Progenitor cell of endocrine pancreas (in vitro differentiated cells): ENCODE measurements at regions not wholly inside any gene's neighbourhood (a gene's known extent, or its start where the extent isn't known, plus 50 kb on each side); places are given as distances from the start of the nearest gene placed in this dataset.

ENCODE experiments used
- DNase-seq: peaks from one replicate; pipeline ENCODE4 v3.0.0; 2021; ENCODE audit warnings: low spot score; ENCODE audit not compliant: unreplicated experiment
- H3K27ac Mint-ChIP-seq: 2 replicates; pipeline ENCODE4 v1.8.0; 2021; ENCODE audit warnings: mild to moderate bottlenecking, moderate library complexity, mixed read lengths
- H3K27me3 Mint-ChIP-seq: 2 replicates; pipeline ENCODE4 v1.8.0; 2021; ENCODE audit warnings: mixed read lengths
- H3K36me3 Mint-ChIP-seq: 2 replicates; pipeline ENCODE4 v1.8.0; 2022; ENCODE audit warnings: mixed read lengths; ENCODE audit not compliant: insufficient read depth
- H3K4me1 Mint-ChIP-seq: 2 replicates; pipeline ENCODE4 v1.8.0; 2021; ENCODE audit warnings: low read depth, mixed read lengths
- H3K4me3 Mint-ChIP-seq: 2 replicates; pipeline ENCODE4 v1.8.0; 2021; ENCODE audit warnings: low read depth, mild to moderate bottlenecking, moderate library complexity, mixed read lengths
- H3K9me3 Mint-ChIP-seq: 2 replicates; pipeline ENCODE4 v1.8.0; 2021; ENCODE audit warnings: low read depth, mixed read lengths
- TF ChIP-seq, protein P1 (sequence below): fragments of 200-600 bp; sonication (generic); IDR thresholded peaks from one replicate; pipeline ENCODE4 v1.5.0; 2021; ENCODE audit warnings: antibody characterized with exemption, mild to moderate bottlenecking; ENCODE audit not compliant: unreplicated experiment

DNA sequence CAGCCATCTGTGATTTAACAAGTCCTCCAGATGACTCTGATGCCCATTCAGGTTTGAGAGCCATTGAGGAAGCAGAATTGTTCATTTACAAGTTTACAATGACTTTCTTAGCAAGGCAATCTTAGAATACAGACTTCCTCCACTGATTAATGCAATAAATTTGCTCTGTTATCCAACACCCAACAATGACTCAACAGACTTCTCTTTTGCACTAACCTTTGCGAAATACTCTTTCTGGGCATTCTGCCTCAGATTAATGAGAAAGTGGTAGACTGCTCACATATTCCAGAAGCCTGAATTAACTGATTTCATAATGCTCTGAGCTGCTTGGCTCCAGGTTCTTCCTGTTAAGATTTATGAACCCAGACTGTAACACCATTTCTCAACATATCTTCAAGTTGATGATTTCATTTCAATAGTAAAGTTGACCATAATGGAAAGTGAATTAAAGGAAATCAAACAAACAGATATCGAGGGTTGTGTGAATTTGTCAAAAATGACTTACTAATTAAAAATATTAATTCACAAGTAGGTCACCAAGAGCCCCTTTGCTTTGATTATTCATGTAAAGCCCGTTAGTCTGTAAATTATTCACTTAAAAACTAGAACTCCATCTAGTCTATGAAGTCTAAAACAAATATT is 70.5 kb upstream of the BLID start:
- TF ChIP-seq, protein P1, sequence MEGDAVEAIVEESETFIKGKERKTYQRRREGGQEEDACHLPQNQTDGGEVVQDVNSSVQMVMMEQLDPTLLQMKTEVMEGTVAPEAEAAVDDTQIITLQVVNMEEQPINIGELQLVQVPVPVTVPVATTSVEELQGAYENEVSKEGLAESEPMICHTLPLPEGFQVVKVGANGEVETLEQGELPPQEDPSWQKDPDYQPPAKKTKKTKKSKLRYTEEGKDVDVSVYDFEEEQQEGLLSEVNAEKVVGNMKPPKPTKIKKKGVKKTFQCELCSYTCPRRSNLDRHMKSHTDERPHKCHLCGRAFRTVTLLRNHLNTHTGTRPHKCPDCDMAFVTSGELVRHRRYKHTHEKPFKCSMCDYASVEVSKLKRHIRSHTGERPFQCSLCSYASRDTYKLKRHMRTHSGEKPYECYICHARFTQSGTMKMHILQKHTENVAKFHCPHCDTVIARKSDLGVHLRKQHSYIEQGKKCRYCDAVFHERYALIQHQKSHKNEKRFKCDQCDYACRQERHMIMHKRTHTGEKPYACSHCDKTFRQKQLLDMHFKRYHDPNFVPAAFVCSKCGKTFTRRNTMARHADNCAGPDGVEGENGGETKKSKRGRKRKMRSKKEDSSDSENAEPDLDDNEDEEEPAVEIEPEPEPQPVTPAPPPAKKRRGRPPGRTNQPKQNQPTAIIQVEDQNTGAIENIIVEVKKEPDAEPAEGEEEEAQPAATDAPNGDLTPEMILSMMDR = no peak
- Mint-ChIP-seq H3K27me3 (peaks cover 7% of the 10 kb centered on the region), H3K4me1 (no peaks in the 10 kb centered on the region), H3K4me3 (no peak overlapping the region), H3K27ac (no peak overlapping the region), H3K36me3 (no peaks in the 10 kb centered on the region), H3K9me3 (no peaks in the 10 kb centered on the region)
- DNase-seq = no peak

GRCh38 chr11:122183933-122184332 is 67.9 kb upstream of the BLID start:
- no peak overlapping the region for H3K27ac Mint-ChIP-seq
- TF ChIP-seq, protein P1 = no peak
- no peak overlapping the region for H3K4me3 Mint-ChIP-seq

DNA sequence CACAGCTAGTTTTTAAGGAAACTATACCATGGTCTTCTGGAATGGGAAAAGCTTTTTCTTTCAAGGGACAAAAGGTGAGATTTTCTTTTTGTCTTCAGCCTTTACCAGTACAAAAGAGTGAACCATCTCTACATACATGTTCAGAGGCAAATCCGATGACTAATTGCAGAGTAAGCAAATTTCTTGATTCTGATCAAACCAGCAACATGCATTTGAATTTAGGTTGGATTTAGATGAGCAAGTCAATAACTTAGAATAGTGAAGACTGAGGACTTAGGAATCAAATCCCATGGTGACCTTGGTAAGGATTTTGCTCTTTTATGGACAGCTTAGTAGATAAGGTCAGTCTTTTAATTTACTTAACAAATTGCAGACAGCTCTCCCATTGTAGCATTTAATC is 65.9 kb upstream of the BLID start:
- no peak for DNase-seq
- no peak overlapping the region for H3K4me3 Mint-ChIP-seq
- H3K9me3 Mint-ChIP-seq = no peaks in the 10 kb centered on the region
- H3K36me3 Mint-ChIP-seq = no peaks in the 10 kb centered on the region
- no peak overlapping the region for H3K27ac Mint-ChIP-seq
- H3K4me1 Mint-ChIP-seq = no peaks in the 10 kb centered on the region
- no peaks in the 10 kb centered on the region for H3K27me3 Mint-ChIP-seq
- TF ChIP-seq, protein P1 = no peak

More at GRCh38 chr11:122183933-122184332, 67.9 kb upstream of the BLID start:
- H3K9me3 Mint-ChIP-seq = no peaks in the 10 kb centered on the region
- H3K27me3 Mint-ChIP-seq = no peaks in the 10 kb centered on the region
- DNase-seq = no peak
- no peaks in the 10 kb centered on the region for H3K4me1 Mint-ChIP-seq
- H3K36me3 Mint-ChIP-seq = no peaks in the 10 kb centered on the region

GRCh38 chr11:122181372-122181771 is 65.4 kb upstream of the BLID start:
- Mint-ChIP-seq H3K4me3 (no peak overlapping the region), H3K27me3 (no peaks in the 10 kb centered on the region), H3K36me3 (no peaks in the 10 kb centered on the region), H3K27ac (no peak overlapping the region), H3K4me1 (no peaks in the 10 kb centered on the region), H3K9me3 (no peaks in the 10 kb centered on the region)
- no peak for DNase-seq
- TF ChIP-seq, protein P1 = no peak

- Mint-ChIP-seq H3K36me3 (no peaks in the 10 kb centered on the region), H3K27me3 (no peaks in the 10 kb centered on the region), H3K27ac (no peak overlapping the region), H3K9me3 (no peaks in the 10 kb centered on the region), H3K4me1 (no peaks in the 10 kb centered on the region), H3K4me3 (no peak overlapping the region)
- TF ChIP-seq, protein P1 = no peak
- DNase-seq = no peak
Observed at GRCh38 chr11:122179961-122180834, 64.2 kb upstream of the BLID start.
